ENCODE measurements at regions not wholly inside any gene's neighbourhood (a gene's known extent, or its start where the extent isn't known, plus 50 kb on each side); places are given as distances from the start of the nearest gene placed in this dataset.

DNA sequence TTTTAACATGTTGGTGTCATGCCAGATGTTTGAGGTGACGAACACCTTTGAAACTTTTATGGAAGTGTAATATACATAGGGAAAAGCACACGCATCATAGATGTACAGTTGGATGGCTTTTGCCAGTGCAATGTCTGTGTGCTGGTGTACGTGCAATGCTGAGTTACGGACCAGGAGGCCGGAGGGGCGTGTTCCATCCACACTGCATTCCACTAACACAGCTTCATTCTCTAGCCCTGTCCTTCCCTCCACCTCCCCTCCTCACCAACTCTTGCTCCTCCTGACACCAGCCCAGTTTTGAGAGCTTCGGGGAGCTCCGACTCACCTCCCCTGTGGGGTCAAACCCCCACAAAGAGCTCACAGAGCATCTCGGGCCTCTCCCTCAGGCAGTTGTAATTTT, 358.8 kb downstream of the C16orf95 start:
- Histone ChIP-seq H3K4me1 (no peaks in the 10 kb centered on the region), H3K27me3 (peaks cover 16% of the 10 kb centered on the region), H3K27ac (no peak overlapping the region), H3K4me3 (no peak overlapping the region), H3K9me3 (no peaks in the 10 kb centered on the region), H3K36me3 (no peaks in the 10 kb centered on the region)
- intact Hi-C loops (cut with DNase I): no loop called here
- ATAC-seq: no peak
- no peak for DNase-seq
- TF ChIP-seq, protein P1, sequence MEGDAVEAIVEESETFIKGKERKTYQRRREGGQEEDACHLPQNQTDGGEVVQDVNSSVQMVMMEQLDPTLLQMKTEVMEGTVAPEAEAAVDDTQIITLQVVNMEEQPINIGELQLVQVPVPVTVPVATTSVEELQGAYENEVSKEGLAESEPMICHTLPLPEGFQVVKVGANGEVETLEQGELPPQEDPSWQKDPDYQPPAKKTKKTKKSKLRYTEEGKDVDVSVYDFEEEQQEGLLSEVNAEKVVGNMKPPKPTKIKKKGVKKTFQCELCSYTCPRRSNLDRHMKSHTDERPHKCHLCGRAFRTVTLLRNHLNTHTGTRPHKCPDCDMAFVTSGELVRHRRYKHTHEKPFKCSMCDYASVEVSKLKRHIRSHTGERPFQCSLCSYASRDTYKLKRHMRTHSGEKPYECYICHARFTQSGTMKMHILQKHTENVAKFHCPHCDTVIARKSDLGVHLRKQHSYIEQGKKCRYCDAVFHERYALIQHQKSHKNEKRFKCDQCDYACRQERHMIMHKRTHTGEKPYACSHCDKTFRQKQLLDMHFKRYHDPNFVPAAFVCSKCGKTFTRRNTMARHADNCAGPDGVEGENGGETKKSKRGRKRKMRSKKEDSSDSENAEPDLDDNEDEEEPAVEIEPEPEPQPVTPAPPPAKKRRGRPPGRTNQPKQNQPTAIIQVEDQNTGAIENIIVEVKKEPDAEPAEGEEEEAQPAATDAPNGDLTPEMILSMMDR (IDR thresholded peaks at IDR 0.05): no peak

DNA sequence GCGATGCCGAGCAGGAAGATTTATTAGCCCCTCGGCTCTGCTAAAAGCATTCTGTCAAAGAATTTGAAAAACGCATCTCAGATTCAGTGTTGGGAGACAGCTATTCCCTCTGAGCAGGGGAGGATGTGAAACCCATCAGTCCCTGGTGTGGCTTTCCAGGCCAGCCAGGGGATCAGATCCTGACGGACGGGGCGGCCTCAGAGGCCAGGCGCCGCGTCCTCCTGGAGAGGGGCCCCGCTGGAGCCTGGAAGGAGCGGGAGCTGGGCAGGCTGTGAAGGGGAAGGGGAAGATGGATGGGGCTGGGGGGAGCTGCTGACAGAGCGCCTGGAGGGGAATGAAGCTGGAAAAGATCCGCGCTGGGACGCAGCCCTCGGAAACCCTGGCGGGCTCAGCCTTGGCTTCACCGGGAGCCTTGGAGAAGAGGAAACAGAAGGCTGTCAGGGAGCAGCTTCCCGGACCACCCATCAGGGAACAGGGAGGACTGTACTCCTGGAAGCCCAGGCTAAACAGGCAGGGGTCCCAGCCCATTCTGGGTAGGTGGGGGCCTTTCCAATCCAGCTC, 358.0 kb downstream of the C16orf95 start:
- ATAC-seq: no peak
- Histone ChIP-seq H3K36me3 (no peaks in the 10 kb centered on the region), H3K4me1 (no peaks in the 10 kb centered on the region), H3K27ac (no peak overlapping the region), H3K4me3 (no peak overlapping the region), H3K27me3 (peaks cover 16% of the 10 kb centered on the region), H3K9me3 (no peaks in the 10 kb centered on the region)
- TF ChIP-seq, protein P1 (IDR thresholded peaks at IDR 0.05): no peak
- intact Hi-C loops (cut with DNase I): no loop called here
- DNase-seq: no peak

DNA sequence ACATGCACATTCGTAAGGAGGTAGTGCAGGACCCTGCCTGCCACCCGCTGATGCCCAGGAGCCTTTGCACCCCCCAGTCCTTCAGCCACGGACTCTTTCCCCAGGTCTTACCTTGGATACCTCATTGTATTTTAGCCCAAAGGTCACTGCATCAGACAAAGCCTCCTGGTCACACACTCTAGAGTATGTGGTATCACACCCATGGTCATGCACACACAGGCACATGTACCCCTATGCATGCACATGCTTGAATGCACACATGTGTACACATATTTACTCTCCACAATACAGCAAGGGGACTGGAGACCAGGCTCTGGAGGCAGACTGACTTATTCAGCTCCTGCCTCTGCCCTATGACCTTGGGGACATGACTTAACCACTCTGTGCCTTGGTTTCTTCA, 357.5 kb downstream of the C16orf95 start:
- DNase-seq (no peak), ATAC-seq (no peak)
- no peaks in the 10 kb centered on the region for H3K36me3 ChIP-seq
- no peaks in the 10 kb centered on the region for H3K4me1 ChIP-seq
- H3K4me3 ChIP-seq: no peak overlapping the region
- H3K27ac ChIP-seq: no peak overlapping the region
- no peaks in the 10 kb centered on the region for H3K9me3 ChIP-seq
- peaks cover 16% of the 10 kb centered on the region for H3K27me3 ChIP-seq
- intact Hi-C loops (cut with DNase I): no loop called here
- TF ChIP-seq, protein P1 (IDR thresholded peaks at IDR 0.05): no peak

DNA sequence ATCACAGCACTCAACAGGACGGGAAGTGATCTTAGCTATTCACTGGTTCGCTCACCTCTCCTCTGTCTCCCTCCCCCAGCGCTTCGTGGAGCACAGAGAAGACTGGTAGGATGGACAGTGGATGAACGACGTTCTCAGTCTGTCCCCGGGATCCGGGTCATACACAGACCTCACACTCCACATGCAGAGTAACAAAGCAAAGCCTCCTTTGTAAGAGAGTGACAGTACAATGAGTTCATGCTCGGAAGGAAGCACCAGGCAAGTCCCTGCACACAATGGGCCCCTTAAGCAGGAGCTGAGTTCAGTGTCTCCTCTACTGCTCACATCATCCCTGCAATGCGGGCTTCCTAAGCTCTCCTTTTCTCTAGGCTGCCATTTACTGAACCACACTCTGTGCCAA, 356.9 kb downstream of the C16orf95 start:
- Histone ChIP-seq H3K27ac (no peak overlapping the region), H3K36me3 (no peaks in the 10 kb centered on the region), H3K9me3 (no peaks in the 10 kb centered on the region), H3K27me3 (peaks cover 16% of the 10 kb centered on the region), H3K4me3 (no peak overlapping the region), H3K4me1 (no peaks in the 10 kb centered on the region)
- TF ChIP-seq, protein P1 (IDR thresholded peaks at IDR 0.05): no peak
- intact Hi-C loops (cut with DNase I): no loop called here
- DNase-seq (no peak), ATAC-seq (no peak)

DNA sequence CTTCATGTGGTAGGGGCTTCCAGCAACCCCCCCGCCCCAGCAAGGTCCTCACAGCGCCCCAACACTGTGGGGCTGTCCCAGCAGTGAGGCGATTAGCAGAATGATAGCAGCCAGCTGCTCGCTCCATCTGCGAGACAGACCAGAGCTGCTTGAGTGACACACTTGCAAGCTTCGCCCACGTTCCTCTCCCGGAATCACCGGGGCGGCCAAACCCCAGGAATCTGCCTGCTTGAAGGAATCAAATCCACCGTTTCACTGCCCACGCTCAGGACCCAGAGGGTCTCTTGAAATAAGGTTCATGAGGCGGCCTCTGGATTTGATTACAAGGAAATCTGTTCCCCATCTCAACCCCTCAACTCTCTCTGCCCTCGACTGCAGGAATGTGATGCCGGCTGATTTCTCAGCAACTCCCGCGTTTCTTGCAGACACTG, 356.0 kb downstream of the C16orf95 start:
- DNase-seq (no peak), ATAC-seq (no peak)
- Histone ChIP-seq H3K27ac (no peak overlapping the region), H3K36me3 (no peaks in the 10 kb centered on the region), H3K9me3 (no peaks in the 10 kb centered on the region), H3K4me1 (no peaks in the 10 kb centered on the region), H3K4me3 (no peak overlapping the region), H3K27me3 (peaks cover 16% of the 10 kb centered on the region)
- TF ChIP-seq, protein P1 (IDR thresholded peaks at IDR 0.05): no peak
- intact Hi-C loops (cut with DNase I): no loop called here

DNA sequence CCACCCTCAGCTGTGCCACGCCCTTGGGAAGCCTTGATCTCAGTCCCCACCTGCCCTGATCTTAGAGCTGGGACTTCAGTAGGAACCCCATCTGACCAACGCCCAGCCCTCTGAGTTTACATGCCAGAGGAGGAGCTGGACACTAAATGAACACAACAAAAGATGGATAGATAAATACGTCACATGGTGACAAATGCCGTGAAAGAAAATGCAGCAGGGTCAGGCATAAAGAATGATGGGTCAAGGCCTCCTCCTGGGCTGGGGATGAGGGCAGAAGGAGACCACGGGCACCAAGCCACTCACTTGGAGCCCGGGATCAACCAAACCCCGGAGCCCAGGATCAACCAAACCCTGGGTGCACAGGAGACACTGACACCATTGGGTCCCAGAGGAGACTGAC, 354.9 kb downstream of the C16orf95 start:
- H3K4me1 ChIP-seq: no peaks in the 10 kb centered on the region
- no peak overlapping the region for H3K4me3 ChIP-seq
- ATAC-seq: no peak
- H3K36me3 ChIP-seq: no peaks in the 10 kb centered on the region
- DNase-seq: no peak
- TF ChIP-seq, protein P1 (IDR thresholded peaks at IDR 0.05): no peak
- peaks cover 16% of the 10 kb centered on the region for H3K27me3 ChIP-seq
- H3K9me3 ChIP-seq: no peaks in the 10 kb centered on the region
- H3K27ac ChIP-seq: no peak overlapping the region
- intact Hi-C loops (cut with DNase I): no loop called here

Measured in upper lobe of right lung (tissue), 1 donor.